Adrenal gland (tissue), 5 donors: ENCODE measurements at regions not wholly inside any gene's neighbourhood (a gene's known extent, or its start where the extent isn't known, plus 50 kb on each side); places are given as distances from the start of the nearest gene placed in this dataset.

Experiments used
- CTCF ChIP-seq, 6 experiments: fragments of 450-650 bp in 4 of 6; fragments of 200-600 bp in 2 of 6; sonication (generic) in 1 of 6; IDR thresholded peaks; 1 replicate in 5 of 6; 2 replicates in 1 of 6; pipeline versions ENCODE4 v1.5.1 to v1.8.0; 2016 to 2021; ENCODE audit warnings: antibody characterized with exemption in 6 of 6, mild to moderate bottlenecking in 2 of 6, moderate library complexity in 1 of 6
- POLR2A ChIP-seq, 2 donors: fragments of 450-650 bp; IDR thresholded peaks; one replicate each; pipeline ENCODE4 v1.6.1; 2017; ENCODE audit warnings: antibody characterized with exemption in 2 of 2, mild to moderate bottlenecking in 2 of 2, moderate library complexity in 1 of 2
- donor health status: DM: no; HTN: no; CAD: no.

- TF ChIP-seq CTCF (IDR thresholded peaks at IDR 0.05) (no peak), POLR2A (IDR thresholded peaks at IDR 0.05) (no peak)
Observed at GRCh38 chr2:22027345-22028005, 903.7 kb downstream of the TDRD15 start.
